ENCODE measurements at regions not wholly inside any gene's neighbourhood (a gene's known extent, or its start where the extent isn't known, plus 50 kb on each side); places are given as distances from the start of the nearest gene placed in this dataset.
"Not testable (repeated sequence)": the region's sequence is repeated elsewhere in the genome, so short reads cannot be mapped to it uniquely, and the experiment has no call there.

DNA sequence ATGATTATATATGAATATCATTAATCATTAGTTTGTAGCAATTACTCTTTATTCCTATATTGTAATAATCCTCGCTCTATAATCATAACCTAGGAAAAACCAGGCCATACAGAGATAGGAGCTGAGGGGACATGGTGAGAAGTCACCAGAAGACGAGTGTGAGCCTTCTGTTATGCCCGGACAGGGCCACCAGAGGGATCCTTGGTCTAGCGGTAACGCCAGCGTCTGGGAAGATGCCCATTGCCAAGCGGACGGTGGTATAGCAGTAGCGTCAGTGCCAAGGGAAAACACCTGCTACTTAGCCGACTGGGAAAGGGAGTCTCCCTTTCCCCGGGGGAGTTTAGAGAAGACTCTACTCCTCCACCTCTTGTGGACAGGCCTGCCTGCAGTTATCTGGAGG is 1347.6 kb downstream of the GATA3 start:
- TF ChIP-seq, protein P1, sequence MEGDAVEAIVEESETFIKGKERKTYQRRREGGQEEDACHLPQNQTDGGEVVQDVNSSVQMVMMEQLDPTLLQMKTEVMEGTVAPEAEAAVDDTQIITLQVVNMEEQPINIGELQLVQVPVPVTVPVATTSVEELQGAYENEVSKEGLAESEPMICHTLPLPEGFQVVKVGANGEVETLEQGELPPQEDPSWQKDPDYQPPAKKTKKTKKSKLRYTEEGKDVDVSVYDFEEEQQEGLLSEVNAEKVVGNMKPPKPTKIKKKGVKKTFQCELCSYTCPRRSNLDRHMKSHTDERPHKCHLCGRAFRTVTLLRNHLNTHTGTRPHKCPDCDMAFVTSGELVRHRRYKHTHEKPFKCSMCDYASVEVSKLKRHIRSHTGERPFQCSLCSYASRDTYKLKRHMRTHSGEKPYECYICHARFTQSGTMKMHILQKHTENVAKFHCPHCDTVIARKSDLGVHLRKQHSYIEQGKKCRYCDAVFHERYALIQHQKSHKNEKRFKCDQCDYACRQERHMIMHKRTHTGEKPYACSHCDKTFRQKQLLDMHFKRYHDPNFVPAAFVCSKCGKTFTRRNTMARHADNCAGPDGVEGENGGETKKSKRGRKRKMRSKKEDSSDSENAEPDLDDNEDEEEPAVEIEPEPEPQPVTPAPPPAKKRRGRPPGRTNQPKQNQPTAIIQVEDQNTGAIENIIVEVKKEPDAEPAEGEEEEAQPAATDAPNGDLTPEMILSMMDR (conservative IDR thresholded peaks at IDR 0.05 in 1 of 2, IDR thresholded peaks at IDR 0.05 in 1 of 2; ENCODE audit: extremely low read depth in 1 of 2, insufficient read depth in 1 of 2, low read depth in 1 of 2, low read length in 2 of 2), result not testable (repeated sequence)
- TF ChIP-seq EZH2 (IDR thresholded peaks at IDR 0.05; ENCODE audit: borderline replicate concordance, low read length), result not testable (repeated sequence)

Measured in mammary epithelial cell (primary cell).